ENCODE measurements at regions not wholly inside any gene's neighbourhood (a gene's known extent, or its start where the extent isn't known, plus 50 kb on each side); places are given as distances from the start of the nearest gene placed in this dataset.

DNA sequence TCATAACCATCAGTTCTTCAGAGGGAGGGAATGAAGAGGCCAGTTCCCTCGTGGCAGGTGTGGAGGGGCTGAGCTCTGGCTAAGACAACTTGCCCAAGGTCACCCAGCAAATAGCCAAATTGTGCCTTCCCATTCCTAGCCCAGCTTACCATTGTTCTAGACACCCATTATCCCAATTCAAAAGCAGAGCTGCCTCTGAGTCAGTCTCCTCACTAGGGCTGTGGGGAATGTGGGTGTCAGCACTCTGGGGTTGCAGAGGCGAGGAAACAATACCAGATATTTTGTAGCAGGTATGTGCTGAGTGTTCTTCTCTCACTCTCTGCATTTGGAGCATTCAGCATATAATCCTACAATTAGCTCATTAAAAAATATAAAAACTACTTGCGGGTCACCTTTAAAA lies 270.8 kb downstream of the PSAT1 start:
- CTCF ChIA-PET = no interaction called here
- no peak overlapping the region for H3K27ac ChIP-seq (ENCODE audit: insufficient read depth, low read depth, low read length)
- FAIRE-seq (no peak), DNase-seq (ENCODE audit: low read depth, low spot score) (no peak)
- H3K9me3 ChIP-seq (replicated peaks; ENCODE audit: control insufficient read depth, insufficient read depth, low read length) = no peaks in the 10 kb centered on the region
- no peaks in the 10 kb centered on the region for H3K9me1 ChIP-seq (replicated peaks; ENCODE audit: control insufficient read depth, extremely low read depth, insufficient read depth, low read length)
- no peaks in the 10 kb centered on the region for H4K20me1 ChIP-seq (replicated peaks; ENCODE audit: control insufficient read depth, extremely low read depth, insufficient read depth, low read length)
- dilution Hi-C loops (cut with MboI; ENCODE audit: extremely low pct_ligation_motif_present, low sequenced_read_pairs) = no loop called here
- no peaks in the 10 kb centered on the region for H3K36me3 ChIP-seq (ENCODE audit: control insufficient read depth in 2 of 2, extremely low read depth in 1 of 2, insufficient read depth in 2 of 2, low read length in 2 of 2)
- no peak overlapping the region for H2AFZ ChIP-seq (ENCODE audit: low read depth, low read length)
- no peak overlapping the region for H3K4me2 ChIP-seq (ENCODE audit: insufficient read depth, low read length)
- no TSS peak for BruUV-seq (replicated peaks)
- no peaks in the 10 kb centered on the region for H3K79me2 ChIP-seq (ENCODE audit: control insufficient read depth, insufficient read depth, low read length)
- TF ChIP-seq MYC (IDR thresholded peaks at IDR 0.05; ENCODE audit: low read depth, low read length) = no peak
- no peak for TF ChIP-seq POLR2AphosphoS5 (IDR thresholded peaks at IDR 0.05; ENCODE audit: insufficient read depth, low read depth, low read length)
- TF ChIP-seq FOS (IDR thresholded peaks at IDR 0.05; ENCODE audit: borderline replicate concordance, insufficient read depth, low read length) = no peak
- TF ChIP-seq, protein P1, sequence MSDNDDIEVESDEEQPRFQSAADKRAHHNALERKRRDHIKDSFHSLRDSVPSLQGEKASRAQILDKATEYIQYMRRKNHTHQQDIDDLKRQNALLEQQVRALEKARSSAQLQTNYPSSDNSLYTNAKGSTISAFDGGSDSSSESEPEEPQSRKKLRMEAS (IDR thresholded peaks at IDR 0.05; ENCODE audit: insufficient read depth, insufficient read length) = no peak
- no peak for TF ChIP-seq GATA2 (IDR thresholded peaks at IDR 0.05; ENCODE audit: insufficient read depth, insufficient read length, low read depth, low read length)
- TF ChIP-seq POLR2A (IDR thresholded peaks at IDR 0.05; ENCODE audit: low read depth, low read length) = no peak
- no peak for TF ChIP-seq EZH2 (IDR thresholded peaks at IDR 0.05; ENCODE audit: borderline replicate concordance, low read depth, low read length, severe bottlenecking)
- no peaks in the 10 kb centered on the region for H3K27me3 ChIP-seq (ENCODE audit: control insufficient read depth in 2 of 2, insufficient read depth in 2 of 2, low read length in 2 of 2)
- H3K9ac ChIP-seq (replicated peaks; ENCODE audit: extremely low read depth, insufficient read depth, low read length) = no peak overlapping the region
- POLR2A ChIA-PET = no interaction called here
- intact Hi-C loops (cut with micrococcal nuclease) = no loop called here
- H3K4me3 ChIP-seq (replicated peaks in 1 of 3; ENCODE audit: insufficient read depth in 1 of 3, low read depth in 1 of 3, low read length in 3 of 3) = no peak overlapping the region
- H3K4me1 ChIP-seq (ENCODE audit: control insufficient read depth, extremely low read depth, insufficient read depth, low read length) = no peaks in the 10 kb centered on the region

DNA sequence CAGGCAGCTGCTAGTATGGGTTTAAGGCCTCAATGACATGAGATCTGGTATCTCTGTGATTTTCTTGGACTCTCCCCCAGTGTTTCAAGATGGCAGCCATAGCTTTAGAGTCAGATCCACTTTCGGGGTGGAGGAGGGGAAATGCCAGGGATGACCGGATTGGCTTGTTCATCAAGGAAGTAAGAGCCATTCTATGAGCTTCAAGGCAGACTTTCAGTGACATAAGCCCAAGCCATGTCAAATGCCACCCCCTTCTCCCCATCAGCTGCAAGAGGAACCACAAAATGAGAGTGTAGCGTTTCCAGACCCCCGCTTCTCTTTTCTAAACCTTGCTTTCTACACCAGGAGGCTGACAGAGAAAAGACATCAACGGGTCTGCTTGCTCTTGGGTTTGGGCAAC lies 271.8 kb downstream of the PSAT1 start:
- BruUV-seq (replicated peaks) = no TSS peak
- intact Hi-C loops (cut with micrococcal nuclease) = no loop called here
- no peak for FAIRE-seq

More for the DNA sequence above, 271.8 kb downstream of the PSAT1 start:
- no peak for DNase-seq (ENCODE audit: low read depth, low spot score)
- Histone ChIP-seq H3K4me1 (ENCODE audit: control insufficient read depth, extremely low read depth, insufficient read depth, low read length) (no peaks in the 10 kb centered on the region), H3K9ac (replicated peaks; ENCODE audit: extremely low read depth, insufficient read depth, low read length) (no peak overlapping the region), H3K9me3 (replicated peaks; ENCODE audit: control insufficient read depth, insufficient read depth, low read length) (no peaks in the 10 kb centered on the region), H3K4me2 (ENCODE audit: insufficient read depth, low read length) (no peak overlapping the region), H3K4me3 (replicated peaks in 1 of 3; ENCODE audit: insufficient read depth in 1 of 3, low read depth in 1 of 3, low read length in 3 of 3) (no peak overlapping the region), H3K9me1 (replicated peaks; ENCODE audit: control insufficient read depth, extremely low read depth, insufficient read depth, low read length) (no peaks in the 10 kb centered on the region), H2AFZ (ENCODE audit: low read depth, low read length) (no peak overlapping the region), H3K27ac (ENCODE audit: insufficient read depth, low read depth, low read length) (no peak overlapping the region), H3K36me3 (ENCODE audit: control insufficient read depth in 2 of 2, extremely low read depth in 1 of 2, insufficient read depth in 2 of 2, low read length in 2 of 2) (no peaks in the 10 kb centered on the region), H3K27me3 (ENCODE audit: control insufficient read depth in 2 of 2, insufficient read depth in 2 of 2, low read length in 2 of 2) (no peaks in the 10 kb centered on the region), H3K79me2 (ENCODE audit: control insufficient read depth, insufficient read depth, low read length) (no peaks in the 10 kb centered on the region), H4K20me1 (replicated peaks; ENCODE audit: control insufficient read depth, extremely low read depth, insufficient read depth, low read length) (no peaks in the 10 kb centered on the region)
- dilution Hi-C loops (cut with MboI; ENCODE audit: extremely low pct_ligation_motif_present, low sequenced_read_pairs) = no loop called here
- ChIA-PET POLR2A (no interaction called here), CTCF (interaction anchor here (0.6 to 0.8 kb wide), 2 partner anchors 12 to 1565 kb away, joined by 3 read pairs; no protein-coding TSS in a partner anchor)
- TF ChIP-seq, protein P1 (IDR thresholded peaks at IDR 0.05; ENCODE audit: insufficient read depth, insufficient read length) = no peak
- TF ChIP-seq FOS (IDR thresholded peaks at IDR 0.05; ENCODE audit: borderline replicate concordance, insufficient read depth, low read length) (no peak), JUN (IDR thresholded peaks at IDR 0.05; ENCODE audit: borderline replicate concordance, insufficient read depth, insufficient read length, low read depth) (no peak), POLR2A (IDR thresholded peaks at IDR 0.05; ENCODE audit: low read depth, low read length) (no peak), MYC (IDR thresholded peaks at IDR 0.05; ENCODE audit: low read depth, low read length) (no peak), POLR2AphosphoS5 (IDR thresholded peaks at IDR 0.05; ENCODE audit: insufficient read depth, low read depth, low read length) (no peak), GATA2 (IDR thresholded peaks at IDR 0.05; ENCODE audit: insufficient read depth, insufficient read length, low read depth, low read length) (no peak), EZH2 (IDR thresholded peaks at IDR 0.05; ENCODE audit: borderline replicate concordance, low read depth, low read length, severe bottlenecking) (no peak)
- TF ChIP-seq, protein P2, sequence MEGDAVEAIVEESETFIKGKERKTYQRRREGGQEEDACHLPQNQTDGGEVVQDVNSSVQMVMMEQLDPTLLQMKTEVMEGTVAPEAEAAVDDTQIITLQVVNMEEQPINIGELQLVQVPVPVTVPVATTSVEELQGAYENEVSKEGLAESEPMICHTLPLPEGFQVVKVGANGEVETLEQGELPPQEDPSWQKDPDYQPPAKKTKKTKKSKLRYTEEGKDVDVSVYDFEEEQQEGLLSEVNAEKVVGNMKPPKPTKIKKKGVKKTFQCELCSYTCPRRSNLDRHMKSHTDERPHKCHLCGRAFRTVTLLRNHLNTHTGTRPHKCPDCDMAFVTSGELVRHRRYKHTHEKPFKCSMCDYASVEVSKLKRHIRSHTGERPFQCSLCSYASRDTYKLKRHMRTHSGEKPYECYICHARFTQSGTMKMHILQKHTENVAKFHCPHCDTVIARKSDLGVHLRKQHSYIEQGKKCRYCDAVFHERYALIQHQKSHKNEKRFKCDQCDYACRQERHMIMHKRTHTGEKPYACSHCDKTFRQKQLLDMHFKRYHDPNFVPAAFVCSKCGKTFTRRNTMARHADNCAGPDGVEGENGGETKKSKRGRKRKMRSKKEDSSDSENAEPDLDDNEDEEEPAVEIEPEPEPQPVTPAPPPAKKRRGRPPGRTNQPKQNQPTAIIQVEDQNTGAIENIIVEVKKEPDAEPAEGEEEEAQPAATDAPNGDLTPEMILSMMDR (IDR thresholded peaks at IDR 0.05; ENCODE audit: extremely low read depth in 1 of 2, insufficient read depth in 1 of 2, low read depth in 1 of 2, low read length in 2 of 2) = no peak
